Immature natural killer cell (primary cell): ENCODE measurements at regions not wholly inside any gene's neighbourhood (a gene's known extent, or its start where the extent isn't known, plus 50 kb on each side); places are given as distances from the start of the nearest gene placed in this dataset.

ENCODE experiments used
- DNase-seq, 3 donors: peaks; one replicate each; pipeline ENCODE4 v3.0.0; 2022; ENCODE audit warnings: mixed read lengths in 1 of 3
- H3K27ac Mint-ChIP-seq, 6 donors: one replicate each; pipeline ENCODE4 v1.8.0; 2020; ENCODE audit warnings: mixed read lengths in 6 of 6, mild to moderate bottlenecking in 5 of 6, inconsistent platforms in 4 of 6, moderate library complexity in 3 of 6
- H3K27me3 Mint-ChIP-seq, 3 donors: one replicate each; pipeline ENCODE4 v1.8.0; 2020 to 2021; ENCODE audit warnings: low read depth in 3 of 3, mild to moderate bottlenecking in 3 of 3, mixed read lengths in 3 of 3, moderate library complexity in 3 of 3, inconsistent platforms in 1 of 3
- H3K36me3 Mint-ChIP-seq, 3 donors: one replicate each; pipeline ENCODE4 v1.8.0; 2020; ENCODE audit warnings: mixed read lengths in 3 of 3, inconsistent platforms in 2 of 3, mild to moderate bottlenecking in 2 of 3
- H3K4me1 Mint-ChIP-seq, 2 donors: one replicate each; pipeline ENCODE4 v1.8.0; 2020; ENCODE audit warnings: inconsistent platforms in 2 of 2, mild to moderate bottlenecking in 2 of 2, mixed read lengths in 2 of 2, moderate library complexity in 1 of 2
- H3K4me3 Mint-ChIP-seq, 5 donors: one replicate each; pipeline ENCODE4 v1.8.0; 2020; ENCODE audit warnings: mild to moderate bottlenecking in 5 of 5, mixed read lengths in 5 of 5, inconsistent platforms in 3 of 5, moderate library complexity in 3 of 5
- H3K9me3 Mint-ChIP-seq, 6 donors: one replicate each; pipeline ENCODE4 v1.8.0; 2020; ENCODE audit warnings: mild to moderate bottlenecking in 6 of 6, mixed read lengths in 6 of 6, inconsistent platforms in 4 of 6, moderate library complexity in 3 of 6

DNA sequence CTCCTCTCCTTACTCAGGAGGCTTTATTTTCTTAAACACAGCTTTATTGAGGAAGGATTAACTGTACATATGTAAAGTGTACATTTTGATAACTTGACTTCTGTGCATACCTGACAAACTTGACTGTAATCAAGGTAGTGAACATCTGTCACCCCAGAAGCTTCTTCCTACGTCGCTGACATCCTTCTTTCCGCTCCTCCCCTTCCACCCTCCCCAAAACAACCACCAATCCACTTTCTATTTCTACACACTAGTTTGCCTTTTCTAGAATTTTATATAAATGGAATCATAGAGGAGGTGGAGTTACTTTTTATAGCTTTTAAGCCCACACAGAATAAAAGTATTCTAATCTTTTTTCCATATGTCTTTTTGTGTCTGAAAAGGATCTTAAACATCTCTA, 225.2 kb upstream of the RBFOX1 start:
- peaks cover 0 to 27% (median 11%) of the 10 kb centered on the region in 6 donors for H3K9me3 Mint-ChIP-seq
- no peak overlapping the region for H3K4me3 Mint-ChIP-seq
- H3K27ac Mint-ChIP-seq: no peak overlapping the region
- no peaks in the 10 kb centered on the region for H3K36me3 Mint-ChIP-seq
- H3K4me1 Mint-ChIP-seq: no peaks in the 10 kb centered on the region
- DNase-seq: no peak
- peaks cover 0 to 2% (median 0%) of the 10 kb centered on the region in 3 donors for H3K27me3 Mint-ChIP-seq

GRCh38 chr16:7103056-7103455, 229.6 kb upstream of the RBFOX1 start:
- no peaks in the 10 kb centered on the region for H3K4me1 Mint-ChIP-seq
- H3K36me3 Mint-ChIP-seq: no peaks in the 10 kb centered on the region
- DNase-seq: no peak
- H3K27ac Mint-ChIP-seq: no peak overlapping the region
- H3K4me3 Mint-ChIP-seq: no peak overlapping the region
- peaks cover 0 to 2% (median 0%) of the 10 kb centered on the region in 3 donors for H3K27me3 Mint-ChIP-seq
- peaks cover 0 to 25% (median 6%) of the 10 kb centered on the region in 6 donors for H3K9me3 Mint-ChIP-seq

GRCh38 chr16:7101054-7101453, 231.6 kb upstream of the RBFOX1 start:
- no peak overlapping the region for H3K4me3 Mint-ChIP-seq
- H3K27ac Mint-ChIP-seq: no peak overlapping the region
- H3K9me3 Mint-ChIP-seq: peaks cover 0 to 32% (median 4%) of the 10 kb centered on the region in 6 donors
- DNase-seq: no peak
- H3K36me3 Mint-ChIP-seq: no peaks in the 10 kb centered on the region
- H3K4me1 Mint-ChIP-seq: no peaks in the 10 kb centered on the region
- H3K27me3 Mint-ChIP-seq: peaks cover 0 to 3% (median 0%) of the 10 kb centered on the region in 3 donors

- DNase-seq: no peak
- no peaks in the 10 kb centered on the region for H3K4me1 Mint-ChIP-seq
- no peaks in the 10 kb centered on the region for H3K36me3 Mint-ChIP-seq
- no peak overlapping the region for H3K27ac Mint-ChIP-seq
- peaks cover 0 to 3% (median 0%) of the 10 kb centered on the region in 3 donors for H3K27me3 Mint-ChIP-seq
- H3K9me3 Mint-ChIP-seq: peaks cover 0 to 53% (median 5%) of the 10 kb centered on the region in 6 donors
- H3K4me3 Mint-ChIP-seq: no peak overlapping the region
These were observed 235.1 kb upstream of the RBFOX1 start for GRCh38 chr16:7097518-7097917.

GRCh38 chr16:7093511-7093910, 239.1 kb upstream of the RBFOX1 start:
- no peak for DNase-seq
- Mint-ChIP-seq H3K36me3 (no peaks in the 10 kb centered on the region), H3K27ac (no peak overlapping the region), H3K4me3 (no peak overlapping the region), H3K27me3 (peaks cover 0 to 3% (median 0%) of the 10 kb centered on the region in 3 donors), H3K9me3 (peaks cover 0 to 47% (median 6%) of the 10 kb centered on the region in 6 donors), H3K4me1 (no peaks in the 10 kb centered on the region)

GRCh38 chr16:7090628-7091115, 242.0 kb upstream of the RBFOX1 start:
- Mint-ChIP-seq H3K36me3 (no peaks in the 10 kb centered on the region), H3K4me3 (no peak overlapping the region), H3K27ac (no peak overlapping the region), H3K4me1 (no peaks in the 10 kb centered on the region), H3K27me3 (no peaks in the 10 kb centered on the region), H3K9me3 (peaks cover 0 to 43% (median 6%) of the 10 kb centered on the region in 6 donors)
- DNase-seq: no peak

GRCh38 chr16:7089751-7090150, 242.9 kb upstream of the RBFOX1 start:
- Mint-ChIP-seq H3K36me3 (no peaks in the 10 kb centered on the region), H3K4me3 (no peak overlapping the region), H3K4me1 (no peaks in the 10 kb centered on the region), H3K27ac (no peak overlapping the region), H3K27me3 (no peaks in the 10 kb centered on the region), H3K9me3 (peaks cover 0 to 45% (median 5%) of the 10 kb centered on the region in 6 donors)
- no peak for DNase-seq

DNA sequence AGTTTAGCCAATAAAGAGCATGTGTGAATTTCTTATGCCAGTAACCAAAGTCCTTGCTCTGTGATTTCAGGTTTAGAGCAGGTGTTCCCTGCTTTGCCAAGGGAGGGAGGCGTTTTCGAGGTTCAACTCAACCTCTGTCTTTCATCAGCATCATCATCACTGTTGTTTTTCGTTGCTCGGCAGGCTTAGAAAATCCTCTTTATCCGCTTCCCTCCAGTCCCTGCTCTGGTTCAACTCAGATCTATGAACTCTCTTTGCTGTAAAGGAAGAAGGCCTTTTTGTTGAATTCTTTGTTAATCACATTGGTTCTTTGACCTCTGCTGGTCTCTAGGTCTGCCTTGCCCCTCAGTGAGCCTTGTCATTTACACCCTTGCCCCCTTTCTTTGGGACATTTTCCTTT, 243.9 kb upstream of the RBFOX1 start:
- Mint-ChIP-seq H3K27ac (no peak overlapping the region), H3K4me3 (no peak overlapping the region), H3K27me3 (no peaks in the 10 kb centered on the region), H3K9me3 (peaks cover 0 to 37% (median 5%) of the 10 kb centered on the region in 6 donors), H3K36me3 (no peaks in the 10 kb centered on the region), H3K4me1 (no peaks in the 10 kb centered on the region)
- no peak for DNase-seq

GRCh38 chr16:7086822-7087616, 245.6 kb upstream of the RBFOX1 start:
- H3K36me3 Mint-ChIP-seq: no peaks in the 10 kb centered on the region
- H3K9me3 Mint-ChIP-seq: peaks cover 0 to 24% (median 3%) of the 10 kb centered on the region in 6 donors
- DNase-seq: no peak
- no peak overlapping the region for H3K4me3 Mint-ChIP-seq
- H3K27ac Mint-ChIP-seq: no peak overlapping the region
- H3K27me3 Mint-ChIP-seq: no peaks in the 10 kb centered on the region
- H3K4me1 Mint-ChIP-seq: no peaks in the 10 kb centered on the region

DNA sequence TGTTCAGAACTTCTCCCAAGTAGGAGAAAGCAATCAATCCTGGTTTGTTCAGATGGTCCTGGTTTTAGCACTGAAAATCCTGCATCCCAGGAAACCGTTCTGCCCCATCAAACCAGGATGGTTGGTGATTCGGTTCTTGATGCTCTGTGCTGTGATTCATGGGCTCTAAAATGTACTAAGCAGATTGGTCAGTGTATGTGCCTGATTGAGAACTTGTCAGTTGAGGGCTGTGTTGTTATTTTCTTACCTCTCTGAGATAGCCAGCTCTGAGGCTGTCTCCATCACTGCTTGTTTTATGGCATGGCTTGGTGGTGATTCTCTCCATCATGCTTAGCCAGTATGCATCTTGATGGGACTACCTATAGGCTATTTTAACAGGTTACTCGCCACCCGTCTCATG, 246.9 kb upstream of the RBFOX1 start:
- Mint-ChIP-seq H3K27ac (no peak overlapping the region), H3K9me3 (peaks cover 0 to 24% (median 3%) of the 10 kb centered on the region in 6 donors), H3K4me1 (no peaks in the 10 kb centered on the region)

DNA sequence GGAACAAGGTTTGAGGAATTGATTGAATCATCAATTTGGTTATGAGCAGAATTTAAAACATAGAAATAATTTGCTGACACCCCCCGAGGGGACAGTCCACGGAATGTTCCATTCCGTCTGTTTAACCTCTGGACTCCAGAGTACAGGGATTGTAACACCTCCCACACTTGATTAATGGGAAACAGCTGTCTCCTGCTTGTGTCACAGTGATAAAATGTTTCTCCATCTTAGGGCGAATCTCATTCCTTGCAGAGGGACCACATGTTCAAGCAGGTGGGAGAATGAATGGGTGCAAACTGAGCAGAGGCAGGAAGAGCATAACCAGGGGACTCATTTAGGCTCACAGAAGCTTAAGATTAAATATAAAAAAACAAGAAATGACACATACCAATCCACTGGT, 249.5 kb upstream of the RBFOX1 start:
- Mint-ChIP-seq H3K9me3 (peaks cover 0 to 16% (median 2%) of the 10 kb centered on the region in 6 donors), H3K36me3 (no peaks in the 10 kb centered on the region)

More for the DNA sequence above, 246.9 kb upstream of the RBFOX1 start:
- Mint-ChIP-seq H3K4me3 (no peak overlapping the region), H3K27me3 (no peaks in the 10 kb centered on the region), H3K36me3 (no peaks in the 10 kb centered on the region)
- DNase-seq: no peak

DNA sequence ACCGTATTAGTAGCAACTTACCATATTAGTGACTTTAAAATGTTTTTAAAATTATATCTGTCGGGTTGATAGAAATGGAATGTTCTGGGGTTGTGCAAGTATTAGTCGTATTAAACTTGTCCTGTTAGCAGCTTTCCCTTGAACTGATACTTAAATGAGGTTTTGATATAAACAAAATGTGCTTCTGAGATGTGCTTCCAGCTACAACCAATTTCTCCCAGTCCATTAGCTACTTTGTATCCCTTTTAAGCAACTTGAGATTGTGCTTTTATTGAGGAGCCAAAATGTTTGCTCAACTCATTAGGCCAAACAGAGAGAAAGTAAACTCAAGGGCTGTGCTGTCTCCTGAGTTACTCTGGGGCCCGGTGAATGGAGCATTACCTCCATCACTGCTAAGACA, 255.0 kb upstream of the RBFOX1 start:
- Mint-ChIP-seq H3K27me3 (peaks cover 0 to 2% (median 0%) of the 10 kb centered on the region in 3 donors), H3K36me3 (no peaks in the 10 kb centered on the region), H3K4me1 (no peaks in the 10 kb centered on the region), H3K4me3 (no peak overlapping the region), H3K27ac (no peak overlapping the region), H3K9me3 (peaks cover under 1 to 27% (median 6%) of the 10 kb centered on the region in 6 donors)
- DNase-seq: no peak

More for the DNA sequence above, 249.5 kb upstream of the RBFOX1 start:
- no peak for DNase-seq
- Mint-ChIP-seq H3K4me1 (no peaks in the 10 kb centered on the region), H3K27ac (no peak overlapping the region), H3K27me3 (peaks cover 0 to 2% (median 0%) of the 10 kb centered on the region in 3 donors), H3K4me3 (no peak overlapping the region)

GRCh38 chr16:7074715-7075114, 257.9 kb upstream of the RBFOX1 start:
- Mint-ChIP-seq H3K9me3 (peaks cover 2 to 29% (median 7%) of the 10 kb centered on the region in 6 donors), H3K4me3 (no peak overlapping the region)

DNA sequence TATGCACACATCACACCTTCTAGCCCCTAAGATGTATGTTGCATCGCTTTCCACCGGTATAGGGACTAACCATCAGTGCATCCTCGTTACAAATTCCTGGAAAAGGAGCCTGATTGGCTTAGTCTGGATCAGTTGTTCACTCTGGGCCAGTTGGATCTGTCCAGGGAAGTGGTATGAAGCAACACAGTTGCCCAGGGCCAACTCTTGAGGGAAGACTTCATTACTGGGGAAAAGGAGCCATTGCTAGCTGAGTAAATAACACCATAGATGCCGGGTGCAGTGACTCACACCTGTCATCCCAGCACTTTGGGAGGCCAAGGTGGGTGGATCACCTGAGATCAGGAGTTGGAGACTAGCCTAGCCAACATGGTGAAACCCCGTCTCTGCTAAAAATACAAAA, 275.2 kb upstream of the RBFOX1 start:
- Mint-ChIP-seq H3K27ac (no peak overlapping the region), H3K36me3 (no peaks in the 10 kb centered on the region), H3K27me3 (no peaks in the 10 kb centered on the region), H3K4me1 (no peaks in the 10 kb centered on the region), H3K9me3 (peaks cover 0 to 32% (median 6%) of the 10 kb centered on the region in 6 donors), H3K4me3 (no peak overlapping the region)
- no peak for DNase-seq

More at GRCh38 chr16:7074715-7075114, 257.9 kb upstream of the RBFOX1 start:
- Mint-ChIP-seq H3K4me1 (no peaks in the 10 kb centered on the region), H3K27me3 (peaks cover 0 to 2% (median 0%) of the 10 kb centered on the region in 3 donors), H3K27ac (no peak overlapping the region), H3K36me3 (no peaks in the 10 kb centered on the region)
- no peak for DNase-seq
